Stimulated activated naive B cell treated with anti-CD40 and anti-IgM and Interleukin-4, amounts not matched to agents 10 μg/mL and 1 μg/mL and 100 μg/mL, for 72 hours (primary cell): ENCODE measurements at regions not wholly inside any gene's neighbourhood (a gene's known extent, or its start where the extent isn't known, plus 50 kb on each side); places are given as distances from the start of the nearest gene placed in this dataset.

Experiments
- ATAC-seq, 2 donors: fragments of 150-1000 bp; cut with Tn5 transposase; replicated peaks; 2 replicates each; pipeline ENCODE4 v1.10.0; 2021; ENCODE audit warnings: moderate library complexity in 1 of 2
- DNase-seq: peaks from one replicate; pipeline ENCODE4 v3.0.0; 2021
- H3K27ac Mint-ChIP-seq: one replicate; pipeline ENCODE4 v1.8.0; 2022; ENCODE audit warnings: mild to moderate bottlenecking, mixed read lengths
- H3K27me3 Mint-ChIP-seq, 2 donors: one replicate each; pipeline ENCODE4 v1.8.0; 2022; ENCODE audit warnings: mixed read lengths in 2 of 2
- H3K36me3 Mint-ChIP-seq, 2 donors: one replicate each; pipeline ENCODE4 v1.8.0; 2022; ENCODE audit warnings: mixed read lengths in 2 of 2, mild to moderate bottlenecking in 1 of 2
- H3K4me1 Mint-ChIP-seq, 2 donors: one replicate each; pipeline ENCODE4 v1.8.0; 2022; ENCODE audit warnings: mixed read lengths in 2 of 2, mild to moderate bottlenecking in 1 of 2
- H3K4me3 Mint-ChIP-seq, 2 donors: one replicate each; pipeline ENCODE4 v1.8.0; 2022; ENCODE audit warnings: mild to moderate bottlenecking in 2 of 2, mixed read lengths in 2 of 2, moderate library complexity in 1 of 2
- H3K9me3 Mint-ChIP-seq, 2 donors: one replicate each; pipeline ENCODE4 v1.8.0; 2022; ENCODE audit warnings: mixed read lengths in 2 of 2, mild to moderate bottlenecking in 1 of 2

GRCh38 chr5:8355981-8356380 is 487.0 kb downstream of the MTRR start:
- ATAC-seq = no peak
- Mint-ChIP-seq H3K4me3 (no peak overlapping the region), H3K27ac (no peak overlapping the region), H3K4me1 (no peaks in the 10 kb centered on the region), H3K36me3 (no peaks in the 10 kb centered on the region), H3K27me3 (no peaks in the 10 kb centered on the region), H3K9me3 (peaks cover 0 to 4% of the 10 kb centered on the region in 2 donors)
- DNase-seq = no peak

- no peaks in the 10 kb centered on the region for H3K4me1 Mint-ChIP-seq
- H3K4me3 Mint-ChIP-seq = no peak overlapping the region
- H3K9me3 Mint-ChIP-seq = no peaks in the 10 kb centered on the region
- ATAC-seq (no peak), DNase-seq (no peak)
- no peak overlapping the region for H3K27ac Mint-ChIP-seq
- H3K36me3 Mint-ChIP-seq = no peaks in the 10 kb centered on the region
- no peaks in the 10 kb centered on the region for H3K27me3 Mint-ChIP-seq
These were observed 491.1 kb downstream of the MTRR start for GRCh38 chr5:8360012-8360411.

GRCh38 chr5:8362495-8362894 is 493.5 kb downstream of the MTRR start:
- DNase-seq (no peak), ATAC-seq (no peak)
- H3K27ac Mint-ChIP-seq = no peak overlapping the region
- no peaks in the 10 kb centered on the region for H3K36me3 Mint-ChIP-seq
- H3K4me3 Mint-ChIP-seq = no peak overlapping the region
- H3K27me3 Mint-ChIP-seq = no peaks in the 10 kb centered on the region
- no peaks in the 10 kb centered on the region for H3K9me3 Mint-ChIP-seq
- H3K4me1 Mint-ChIP-seq = no peaks in the 10 kb centered on the region

DNA sequence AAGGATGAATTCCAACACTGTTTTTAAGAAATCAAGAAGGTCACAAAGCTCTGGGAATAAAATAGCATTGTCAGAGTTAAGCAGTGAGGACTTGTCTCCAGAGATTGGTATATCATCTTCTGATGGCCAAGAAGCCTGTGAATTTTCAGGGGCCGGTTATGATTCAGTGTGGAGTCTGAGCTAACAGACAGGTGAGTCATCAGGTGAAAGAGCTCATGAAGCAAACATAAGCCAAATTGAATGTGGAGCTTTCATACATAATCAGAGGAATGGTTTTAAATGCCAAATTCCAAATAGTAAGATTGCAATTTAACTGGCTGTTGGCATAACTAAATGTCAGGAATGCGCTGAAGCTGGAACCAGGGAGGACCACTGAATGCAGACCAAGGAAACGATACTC is 494.2 kb downstream of the MTRR start:
- no peak for ATAC-seq
- H3K4me3 Mint-ChIP-seq = no peak overlapping the region

DNA sequence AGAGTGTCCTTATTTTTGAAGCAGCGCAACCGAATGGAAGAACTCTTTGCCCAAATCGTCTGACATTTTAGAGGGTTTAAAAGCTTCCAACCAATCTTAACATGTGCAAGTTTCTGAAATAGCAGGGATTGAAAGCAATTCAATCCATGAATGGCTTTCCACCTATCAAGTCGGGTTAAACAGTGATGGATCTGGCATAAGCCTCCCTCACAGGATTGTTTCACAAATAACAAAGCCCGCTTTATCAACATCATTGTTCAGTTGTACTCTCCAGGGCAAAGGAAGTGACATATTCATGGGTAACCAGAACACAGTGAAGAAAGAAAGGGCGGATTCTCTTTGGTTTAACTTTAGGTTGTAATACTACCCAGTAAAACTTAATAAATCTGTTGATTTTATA is 497.3 kb downstream of the MTRR start:
- no peak for ATAC-seq
- DNase-seq = no peak
- H3K36me3 Mint-ChIP-seq = no peaks in the 10 kb centered on the region
- H3K27ac Mint-ChIP-seq = no peak overlapping the region
- no peaks in the 10 kb centered on the region for H3K27me3 Mint-ChIP-seq
- H3K4me3 Mint-ChIP-seq = no peak overlapping the region
- H3K4me1 Mint-ChIP-seq = no peaks in the 10 kb centered on the region
- H3K9me3 Mint-ChIP-seq = no peaks in the 10 kb centered on the region

More for the DNA sequence above, 494.2 kb downstream of the MTRR start:
- no peak for DNase-seq
- no peaks in the 10 kb centered on the region for H3K27me3 Mint-ChIP-seq
- no peak overlapping the region for H3K27ac Mint-ChIP-seq
- no peaks in the 10 kb centered on the region for H3K4me1 Mint-ChIP-seq
- no peaks in the 10 kb centered on the region for H3K9me3 Mint-ChIP-seq
- no peaks in the 10 kb centered on the region for H3K36me3 Mint-ChIP-seq

DNA sequence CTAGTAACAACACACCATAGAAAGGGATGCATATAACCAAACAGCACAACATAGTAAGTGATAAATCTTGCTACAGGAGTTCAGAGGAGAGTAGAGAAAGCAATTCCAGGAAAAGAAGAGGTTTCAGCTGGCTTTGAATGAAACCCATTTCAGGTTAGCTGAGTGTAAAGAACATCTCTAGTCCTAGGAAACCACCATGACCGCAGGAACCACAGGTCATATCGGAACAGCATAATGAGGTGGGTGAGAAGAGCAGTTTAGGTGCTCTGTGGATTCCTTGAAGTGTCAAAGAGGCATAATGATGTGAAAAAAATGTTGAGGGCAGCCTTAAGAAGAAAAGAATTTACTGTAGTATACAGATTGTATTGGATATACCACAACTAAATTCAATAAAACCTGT is 507.5 kb downstream of the MTRR start:
- Mint-ChIP-seq H3K4me3 (no peak overlapping the region), H3K27me3 (no peaks in the 10 kb centered on the region), H3K4me1 (no peaks in the 10 kb centered on the region), H3K36me3 (no peaks in the 10 kb centered on the region), H3K9me3 (peaks cover 6 to 7% of the 10 kb centered on the region in 2 donors), H3K27ac (no peak overlapping the region)
- ATAC-seq (no peak), DNase-seq (no peak)

GRCh38 chr5:8381972-8382371 is 513.0 kb downstream of the MTRR start:
- no peaks in the 10 kb centered on the region for H3K4me1 Mint-ChIP-seq
- no peak overlapping the region for H3K4me3 Mint-ChIP-seq
- H3K27me3 Mint-ChIP-seq = no peaks in the 10 kb centered on the region
- peaks cover 0 to 2% of the 10 kb centered on the region in 2 donors for H3K9me3 Mint-ChIP-seq
- no peaks in the 10 kb centered on the region for H3K36me3 Mint-ChIP-seq
- DNase-seq (no peak), ATAC-seq (no peak)
- H3K27ac Mint-ChIP-seq = no peak overlapping the region

DNA sequence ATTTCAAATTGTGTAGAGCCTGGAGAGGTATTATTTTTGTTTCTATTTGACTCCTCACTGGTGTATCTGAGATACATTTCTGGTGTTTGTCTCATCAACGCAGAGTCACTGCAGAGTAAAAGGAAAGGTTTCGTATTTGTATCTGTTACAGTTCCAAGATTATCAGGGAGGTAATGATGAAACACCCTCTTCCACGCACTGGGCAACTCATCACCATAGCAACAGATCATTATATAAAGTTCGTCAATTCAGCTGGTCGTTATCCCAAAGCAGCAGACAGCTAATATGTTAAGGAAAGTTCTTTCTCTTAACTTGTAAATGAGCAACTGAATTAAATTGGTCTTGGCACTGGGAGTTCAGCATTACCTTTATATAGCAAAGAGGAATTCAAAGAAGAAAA is 513.5 kb downstream of the MTRR start:
- no peak for ATAC-seq
- peaks cover 0 to 2% of the 10 kb centered on the region in 2 donors for H3K9me3 Mint-ChIP-seq
- DNase-seq = no peak
- H3K27me3 Mint-ChIP-seq = no peaks in the 10 kb centered on the region
- no peak overlapping the region for H3K27ac Mint-ChIP-seq
- no peaks in the 10 kb centered on the region for H3K4me1 Mint-ChIP-seq
- no peaks in the 10 kb centered on the region for H3K36me3 Mint-ChIP-seq
- no peak overlapping the region for H3K4me3 Mint-ChIP-seq

DNA sequence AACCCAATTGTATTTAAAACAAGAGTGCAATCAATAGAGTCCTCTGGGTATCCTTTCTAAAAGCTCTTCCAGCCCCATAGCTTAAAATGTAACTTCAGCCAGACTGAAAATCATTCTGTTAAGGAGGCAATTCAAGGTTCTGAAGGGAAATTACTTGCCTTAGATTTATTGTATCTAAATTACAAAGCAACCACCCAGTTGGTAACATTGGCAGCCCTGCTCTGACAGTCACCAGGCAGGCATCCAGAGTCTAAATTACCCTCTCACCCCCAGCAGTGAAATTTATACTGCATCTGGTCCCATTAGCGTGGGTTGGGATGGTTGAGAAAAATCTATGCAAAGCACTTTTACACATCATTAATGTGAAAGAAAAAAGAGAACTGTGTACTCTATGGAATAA is 514.7 kb downstream of the MTRR start:
- no peaks in the 10 kb centered on the region for H3K27me3 Mint-ChIP-seq

DNA sequence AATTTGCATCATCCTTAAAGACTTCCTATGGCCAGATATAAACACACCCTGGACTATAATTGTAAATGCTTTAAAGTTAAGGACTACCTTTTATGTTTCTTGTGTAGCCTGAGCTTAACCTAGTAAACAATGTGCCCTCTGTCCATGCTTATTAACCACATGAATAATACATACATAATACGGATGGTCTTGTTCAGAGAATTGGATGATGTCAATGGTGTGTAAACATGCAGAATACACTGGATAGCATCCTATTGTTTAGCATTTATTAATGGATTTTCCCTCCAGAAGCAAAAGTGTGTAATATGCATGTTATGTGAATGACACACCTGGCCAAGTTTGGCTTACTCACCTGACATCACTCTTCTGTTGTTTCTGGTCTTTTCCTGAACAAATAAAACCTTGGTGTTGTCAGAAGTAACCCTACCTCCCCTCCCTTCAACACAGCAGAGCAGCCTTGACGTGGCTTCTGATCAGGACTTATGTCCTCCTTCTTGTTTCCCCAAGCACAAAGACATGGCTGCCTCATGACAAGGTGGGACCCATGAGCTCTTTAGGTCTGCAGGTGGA is 517.9 kb downstream of the MTRR start:
- no peak for DNase-seq
- Mint-ChIP-seq H3K9me3 (peaks cover 0 to 4% of the 10 kb centered on the region in 2 donors), H3K27ac (no peak overlapping the region), H3K36me3 (peaks cover 0 to 3% of the 10 kb centered on the region in 2 donors), H3K4me3 (no peak overlapping the region), H3K27me3 (no peaks in the 10 kb centered on the region), H3K4me1 (no peaks in the 10 kb centered on the region)
- ATAC-seq = no peak

More for the DNA sequence above, 514.7 kb downstream of the MTRR start:
- DNase-seq (no peak), ATAC-seq (no peak)
- H3K36me3 Mint-ChIP-seq = no peaks in the 10 kb centered on the region
- no peak overlapping the region for H3K4me3 Mint-ChIP-seq
- no peaks in the 10 kb centered on the region for H3K9me3 Mint-ChIP-seq
- H3K27ac Mint-ChIP-seq = no peak overlapping the region
- H3K4me1 Mint-ChIP-seq = no peaks in the 10 kb centered on the region

DNA sequence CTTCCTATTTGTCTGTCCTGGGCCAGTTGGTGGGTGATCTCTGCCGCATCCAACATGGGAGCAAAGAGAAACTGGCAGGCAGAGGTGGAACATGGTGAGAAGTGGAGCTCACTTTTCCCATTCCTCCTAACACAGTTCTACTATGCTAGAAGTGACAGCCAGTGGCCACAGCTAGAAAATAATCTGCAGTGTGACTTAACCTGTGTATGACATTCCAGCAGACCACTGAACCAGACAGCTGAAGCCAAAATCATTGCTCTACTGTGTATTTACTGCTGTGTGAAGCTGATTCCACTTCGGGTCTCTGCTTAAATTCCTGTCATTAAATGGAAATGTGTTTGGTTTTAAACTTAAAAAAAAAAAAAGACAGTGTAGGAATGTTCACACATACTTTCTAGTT is 523.0 kb downstream of the MTRR start:
- ATAC-seq (no peak), DNase-seq (no peak)
- H3K27me3 Mint-ChIP-seq = no peaks in the 10 kb centered on the region
- H3K9me3 Mint-ChIP-seq = peaks cover 0 to 4% of the 10 kb centered on the region in 2 donors
- no peak overlapping the region for H3K27ac Mint-ChIP-seq
- peaks cover 0 to 3% of the 10 kb centered on the region in 2 donors for H3K36me3 Mint-ChIP-seq
- H3K4me1 Mint-ChIP-seq = no peaks in the 10 kb centered on the region
- no peak overlapping the region for H3K4me3 Mint-ChIP-seq

DNA sequence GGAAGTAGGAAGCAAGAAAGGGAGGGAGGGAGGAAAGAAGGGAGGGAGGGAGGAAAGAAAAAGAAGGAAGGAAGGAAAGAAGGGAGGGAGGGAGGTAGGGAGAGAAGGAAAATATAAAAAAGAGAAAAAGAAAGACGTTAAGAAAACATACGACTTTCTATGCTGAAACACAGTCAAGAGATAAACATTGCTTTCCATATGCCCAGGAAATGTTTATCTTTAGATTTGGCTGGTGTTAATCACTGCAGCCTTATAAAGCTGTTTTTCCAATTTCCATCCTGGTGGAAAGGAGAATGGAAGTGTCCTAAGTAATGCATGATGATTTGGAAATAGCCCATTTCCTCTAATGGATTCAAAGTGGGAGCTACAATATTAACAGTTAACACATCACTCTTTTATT is 524.3 kb downstream of the MTRR start:
- Mint-ChIP-seq H3K27ac (no peak overlapping the region), H3K27me3 (no peaks in the 10 kb centered on the region), H3K4me3 (no peak overlapping the region), H3K36me3 (peaks cover 0 to 3% of the 10 kb centered on the region in 2 donors), H3K4me1 (no peaks in the 10 kb centered on the region), H3K9me3 (peaks cover 0 to 4% of the 10 kb centered on the region in 2 donors)
- no peak for DNase-seq
- no peak for ATAC-seq

DNA sequence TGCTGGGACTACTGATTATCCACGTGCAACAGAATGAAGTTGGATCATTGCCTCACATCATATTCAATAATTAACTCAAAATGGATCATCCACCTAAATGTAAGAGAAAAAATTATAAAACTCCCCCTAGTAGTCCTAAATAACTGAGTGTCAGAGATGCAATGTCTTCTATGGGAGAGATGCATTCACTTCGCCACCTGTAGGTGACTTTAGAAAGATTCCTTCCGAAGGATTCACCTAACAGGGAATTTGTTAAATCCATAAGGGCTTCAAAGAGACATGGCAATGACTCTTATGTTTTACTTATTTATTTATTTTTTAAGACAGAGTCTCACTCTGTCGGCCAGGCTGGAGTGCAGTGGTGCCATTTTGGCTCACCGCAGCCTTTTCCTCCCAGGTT is 526.0 kb downstream of the MTRR start:
- Mint-ChIP-seq H3K4me3 (no peak overlapping the region), H3K36me3 (peaks cover 0 to 3% of the 10 kb centered on the region in 2 donors), H3K4me1 (peaks cover under 1 to 2% of the 10 kb centered on the region in 2 donors), H3K27ac (no peak overlapping the region), H3K9me3 (peaks cover 0 to 4% of the 10 kb centered on the region in 2 donors), H3K27me3 (no peaks in the 10 kb centered on the region)
- DNase-seq = no peak
- ATAC-seq = no peak

DNA sequence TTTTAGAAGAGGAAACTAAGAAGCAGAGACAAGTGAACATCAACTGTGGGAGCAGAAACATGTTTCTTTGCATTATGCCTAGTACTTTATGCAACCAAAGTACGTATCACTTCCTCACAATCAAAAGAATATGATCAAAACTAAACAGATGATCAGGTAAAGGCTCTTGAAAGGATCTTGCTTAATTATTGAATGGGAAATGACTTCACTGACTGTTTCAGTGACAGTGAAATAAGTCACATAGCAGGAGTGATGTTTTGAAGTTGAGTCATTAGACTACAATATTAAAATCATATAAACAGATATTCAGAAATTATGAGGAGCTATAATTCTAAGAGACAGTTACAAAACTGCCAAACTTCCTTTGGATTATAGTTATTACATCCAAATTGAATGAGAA is 527.3 kb downstream of the MTRR start:
- no peak for DNase-seq

GRCh38 chr5:8396756-8397155 is 527.8 kb downstream of the MTRR start:
- H3K27ac Mint-ChIP-seq = no peak overlapping the region
- DNase-seq (no peak), ATAC-seq (no peak)
- H3K4me1 Mint-ChIP-seq = peaks cover 2 to 6% of the 10 kb centered on the region in 2 donors
- H3K27me3 Mint-ChIP-seq = no peaks in the 10 kb centered on the region
- no peak overlapping the region for H3K4me3 Mint-ChIP-seq
- no peaks in the 10 kb centered on the region for H3K9me3 Mint-ChIP-seq
- H3K36me3 Mint-ChIP-seq = no peaks in the 10 kb centered on the region

More for the DNA sequence above, 527.3 kb downstream of the MTRR start:
- Mint-ChIP-seq H3K36me3 (no peaks in the 10 kb centered on the region), H3K9me3 (no peaks in the 10 kb centered on the region), H3K27me3 (no peaks in the 10 kb centered on the region), H3K27ac (no peak overlapping the region), H3K4me3 (no peak overlapping the region), H3K4me1 (peaks cover 2 to 6% of the 10 kb centered on the region in 2 donors)
- no peak for ATAC-seq

GRCh38 chr5:8399471-8399870 is 530.5 kb downstream of the MTRR start:
- Mint-ChIP-seq H3K36me3 (no peaks in the 10 kb centered on the region), H3K27ac (no peak overlapping the region), H3K27me3 (no peaks in the 10 kb centered on the region), H3K4me3 (no peak overlapping the region), H3K4me1 (peaks cover 2 to 6% of the 10 kb centered on the region in 2 donors), H3K9me3 (no peaks in the 10 kb centered on the region)
- no peak for ATAC-seq
- no peak for DNase-seq
